ENCODE measurements at regions not wholly inside any gene's neighbourhood (a gene's known extent, or its start where the extent isn't known, plus 50 kb on each side); places are given as distances from the start of the nearest gene placed in this dataset.

- no peak for TF ChIP-seq TP53 (CRISPR knock-in tag; conservative IDR thresholded peaks at IDR 0.05)
- TF ChIP-seq GPN1 (CRISPR knock-in tag; IDR thresholded peaks at IDR 0.05; ENCODE audit: borderline replicate concordance): no peak
- no peak for TF ChIP-seq HNF1A (IDR thresholded peaks at IDR 0.05; ENCODE audit: low read depth)
- peak; percentile 35; the same call in 1 of the 2 replicates for TF ChIP-seq HNF1A (CRISPR knock-in tag; IDR thresholded peaks at IDR 0.05; ENCODE audit: borderline replicate concordance)
- peak; percentile 73 for TF ChIP-seq HOMEZ (CRISPR knock-in tag; IDR thresholded peaks at IDR 0.05; ENCODE audit: low read depth)
- 0 out of 2 replicates have a peak, but pooled peaks have one; percentile 30 for TF ChIP-seq CCDC6 (CRISPR knock-in tag; IDR thresholded peaks at IDR 0.05)
- no peak for TF ChIP-seq RELA (CRISPR knock-in tag; IDR thresholded peaks at IDR 0.05)
- no peak for TF ChIP-seq TCF12 (IDR thresholded peaks at IDR 0.05)
- TF ChIP-seq TCF12 (CRISPR knock-in tag; IDR thresholded peaks at IDR 0.05): no peak
- no peak for TF ChIP-seq CREB1 (IDR thresholded peaks at IDR 0.05)
- TF ChIP-seq CREB1 (CRISPR knock-in tag; IDR thresholded peaks at IDR 0.05): peak; percentile 54
- TF ChIP-seq KAT8 (CRISPR knock-in tag; IDR thresholded peaks at IDR 0.05): peak; percentile 38; the same call in 1 of the 2 replicates
- TF ChIP-seq FOSL1 (CRISPR knock-in tag; IDR thresholded peaks at IDR 0.05; ENCODE audit: borderline replicate concordance): peak; percentile 92
- TF ChIP-seq ZNF790 (CRISPR knock-in tag; IDR thresholded peaks at IDR 0.05; ENCODE audit: borderline replicate concordance): no peak
- TF ChIP-seq ATF4 (CRISPR knock-in tag; IDR thresholded peaks at IDR 0.05): 0 out of 4 replicates have a peak, but pooled peaks of 1 of the 2 experiments have one; percentile 20
- TF ChIP-seq ZBTB34 (CRISPR knock-in tag; IDR thresholded peaks at IDR 0.05): 0 out of 2 replicates have a peak, but pooled peaks have one; percentile 18
- TF ChIP-seq ZBTB2 (CRISPR knock-in tag; IDR thresholded peaks at IDR 0.05; ENCODE audit: low read depth): no peak
- peak; percentile 66; the same call in 1 of the 2 replicates for TF ChIP-seq RXRB (CRISPR knock-in tag; IDR thresholded peaks at IDR 0.05; ENCODE audit: borderline replicate concordance)
- TF ChIP-seq EP300 (IDR thresholded peaks at IDR 0.05; ENCODE audit: low read depth in 2 of 2, low read length in 2 of 2): peak; percentile 61 to 83; a peak in 2 of 4 replicates
- TF ChIP-seq EP300 (CRISPR knock-in tag; IDR thresholded peaks at IDR 0.05; ENCODE audit: borderline replicate concordance): peak; percentile 51; the same call in 1 of the 2 replicates
- 0 out of 2 replicates have a peak, but pooled peaks have one; percentile 31 for TF ChIP-seq SMYD3 (CRISPR knock-in tag; IDR thresholded peaks at IDR 0.05)
These were observed 451.6 kb downstream of the TLE1 start (continued) for GRCh38 chr9:81237565-81238231.
